ENCODE measurements at regions not wholly inside any gene's neighbourhood (a gene's known extent, or its start where the extent isn't known, plus 50 kb on each side); places are given as distances from the start of the nearest gene placed in this dataset.

- H4K5ac ChIP-seq (ENCODE audit: insufficient read length, low read depth, low read length), result no peak overlapping the region
- no peak for FAIRE-seq
- ChIA-PET CTCF (ENCODE audit: partially characterized antibody) (interaction anchor here (0.8 to 1.6 kb wide), 7 partner anchors 14 to 312 kb away, joined by 3 to 6 read pairs (median 3); no protein-coding TSS in a partner anchor), POLR2A (ENCODE audit: partially characterized antibody) (no interaction called here)
- H2BK12ac ChIP-seq (ENCODE audit: low read depth, low read length), result no peak overlapping the region
- H2BK15ac ChIP-seq (ENCODE audit: low read length), result no peak overlapping the region
- no peaks in the 10 kb centered on the region for H4K20me1 ChIP-seq (replicated peaks in 1 of 2; ENCODE audit: control insufficient read depth in 1 of 2, insufficient read depth in 2 of 2, low read length in 2 of 2)
- DNase-seq (ENCODE audit: low read depth in 1 of 2, low spot score in 2 of 2), result no peak
- H3K4me3 ChIP-seq (ENCODE audit: extremely low read depth in 1 of 4, insufficient read depth in 2 of 4, low read depth in 3 of 4, low read length in 4 of 4), result no peak overlapping the region
- H4K8ac ChIP-seq (ENCODE audit: extremely low read depth, insufficient read depth, low read length), result no peak overlapping the region
- H3K79me2 ChIP-seq (ENCODE audit: control insufficient read depth in 1 of 2, insufficient read depth in 2 of 2, low read length in 2 of 2), result no peaks in the 10 kb centered on the region
- no peak overlapping the region for H3K18ac ChIP-seq (ENCODE audit: extremely low read depth, low read length)
- H3K27ac ChIP-seq (ENCODE audit: low read depth, low read length), result no peak overlapping the region
- no peak overlapping the region for H2BK20ac ChIP-seq (ENCODE audit: low read length)
- H3K79me1 ChIP-seq (ENCODE audit: low read depth, low read length), result no peaks in the 10 kb centered on the region
- no peak overlapping the region for H2AFZ ChIP-seq (ENCODE audit: low read length)
- WGBS, 2 experiments (ENCODE audit: extremely low coverage in 1 of 2, insufficient coverage in 1 of 2, insufficient read length in 1 of 2, insufficient replicate concordance in 2 of 2, low coverage in 1 of 2, low lambda C conversion rate in 2 of 2, missing lambda C conversion rate in 1 of 2), result 90% methylated on average over 4 of the region's 4 CpGs; no CpG with 5 or more reads in 1 of the 2 experiments
- H2BK5ac ChIP-seq (ENCODE audit: low read depth, low read length), result no peak overlapping the region
- TF ChIP-seq GTF2F1 (IDR thresholded peaks at IDR 0.05; ENCODE audit: borderline replicate concordance, low read depth, low read length) (no peak), RXRA (IDR thresholded peaks at IDR 0.05; ENCODE audit: insufficient read depth, low read depth, low read length) (no peak), MAFK (IDR thresholded peaks at IDR 0.05; ENCODE audit: low read depth, low read length) (no peak), HDAC2 (IDR thresholded peaks at IDR 0.05; ENCODE audit: borderline replicate concordance in 1 of 2, low read depth in 2 of 2, low read length in 2 of 2) (no peak), ZNF274 (IDR thresholded peaks at IDR 0.05; ENCODE audit: borderline replicate concordance, extremely low read depth, low read length) (no peak)
- no peak overlapping the region for H2AK5ac ChIP-seq (ENCODE audit: low read depth, low read length)
- H2BK120ac ChIP-seq (replicated peaks; ENCODE audit: low read depth, low read length), result no peak overlapping the region
- no peaks in the 10 kb centered on the region for H3K23me2 ChIP-seq (ENCODE audit: low read depth, low read length)
- no peak overlapping the region for H4K91ac ChIP-seq (replicated peaks; ENCODE audit: insufficient read length, low read length)
- no peaks in the 10 kb centered on the region for H3K36me3 ChIP-seq (ENCODE audit: control insufficient read depth in 2 of 4, insufficient read depth in 4 of 4, low read length in 3 of 4)
- no peaks in the 10 kb centered on the region for H3K27me3 ChIP-seq (replicated peaks in 1 of 4; ENCODE audit: control insufficient read depth in 3 of 4, extremely low read depth in 1 of 4, insufficient read depth in 3 of 4, low read length in 3 of 4)
- no peak overlapping the region for H3K23ac ChIP-seq (ENCODE audit: insufficient read length)
- H3K4ac ChIP-seq (replicated peaks; ENCODE audit: insufficient read length, low read depth, low read length), result no peak overlapping the region
- H3K14ac ChIP-seq (ENCODE audit: insufficient read length), result no peak overlapping the region
- H3K56ac ChIP-seq (replicated peaks; ENCODE audit: insufficient read length, low read depth, low read length), result no peak overlapping the region
- no peaks in the 10 kb centered on the region for H3K4me1 ChIP-seq (replicated peaks in 1 of 4; ENCODE audit: control insufficient read depth in 3 of 4, insufficient read depth in 4 of 4, low read length in 3 of 4)
- H3K9me3 ChIP-seq (ENCODE audit: insufficient read depth in 2 of 2, low read depth in 1 of 2, low read length in 1 of 2), result no peaks in the 10 kb centered on the region
- no peak overlapping the region for H3K9ac ChIP-seq (replicated peaks in 1 of 4; ENCODE audit: extremely low read depth in 1 of 4, low read depth in 3 of 4, low read length in 3 of 4)
- no peak overlapping the region for H3K4me2 ChIP-seq (ENCODE audit: insufficient read depth in 1 of 2, low read depth in 2 of 2, low read length in 2 of 2)
These were observed 104.9 kb upstream of the ZNF618 start for GRCh38 chr9:113771199-113771598.
